ENCODE measurements at regions not wholly inside any gene's neighbourhood (a gene's known extent, or its start where the extent isn't known, plus 50 kb on each side); places are given as distances from the start of the nearest gene placed in this dataset.

GRCh38 chr12:31843398-31844095 lies 114.7 kb upstream of the AMN1 start:
- DNase-seq (ENCODE audit: low read depth), result no peak
- H3K4me3 ChIP-seq (ENCODE audit: low read depth, low read length), result no peak overlapping the region
- no peak for TF ChIP-seq CTCF (IDR thresholded peaks at IDR 0.05; ENCODE audit: insufficient read depth, low read depth, low read length, missing control alignments)

- no peak for TF ChIP-seq CTCF (IDR thresholded peaks at IDR 0.05; ENCODE audit: insufficient read depth, low read depth, low read length, missing control alignments)
- DNase-seq (ENCODE audit: low read depth), result no peak
- no peak overlapping the region for H3K4me3 ChIP-seq (ENCODE audit: low read depth, low read length)
Observed at GRCh38 chr12:31837913-31838312, 109.1 kb upstream of the AMN1 start.

- H3K4me3 ChIP-seq (ENCODE audit: low read depth, low read length), result no peak overlapping the region
- DNase-seq (ENCODE audit: low read depth), result peak; percentile 43
- TF ChIP-seq CTCF (IDR thresholded peaks at IDR 0.05; ENCODE audit: insufficient read depth, low read depth, low read length, missing control alignments), result no peak
Observed at GRCh38 chr12:31835276-31835882, 106.6 kb upstream of the AMN1 start.

GRCh38 chr12:31834150-31834549 lies 105.3 kb upstream of the AMN1 start:
- TF ChIP-seq CTCF (IDR thresholded peaks at IDR 0.05; ENCODE audit: insufficient read depth, low read depth, low read length, missing control alignments), result no peak
- DNase-seq (ENCODE audit: low read depth), result no peak
- H3K4me3 ChIP-seq (ENCODE audit: low read depth, low read length), result no peak overlapping the region

GRCh38 chr12:31832740-31833729 lies 104.2 kb upstream of the AMN1 start:
- TF ChIP-seq CTCF (IDR thresholded peaks at IDR 0.05; ENCODE audit: insufficient read depth, low read depth, low read length, missing control alignments), result no peak
- peak; percentile 68 for DNase-seq (ENCODE audit: low read depth)

GRCh38 chr12:31828071-31828470 lies 99.2 kb upstream of the AMN1 start:
- no peak overlapping the region for H3K4me3 ChIP-seq (ENCODE audit: low read depth, low read length)
- DNase-seq (ENCODE audit: low read depth), result no peak
- TF ChIP-seq CTCF (IDR thresholded peaks at IDR 0.05; ENCODE audit: insufficient read depth, low read depth, low read length, missing control alignments), result no peak

More at GRCh38 chr12:31832740-31833729, 104.2 kb upstream of the AMN1 start:
- H3K4me3 ChIP-seq (ENCODE audit: low read depth, low read length), result no peak overlapping the region
